ENCODE measurements at regions not wholly inside any gene's neighbourhood (a gene's known extent, or its start where the extent isn't known, plus 50 kb on each side); places are given as distances from the start of the nearest gene placed in this dataset.

DNA sequence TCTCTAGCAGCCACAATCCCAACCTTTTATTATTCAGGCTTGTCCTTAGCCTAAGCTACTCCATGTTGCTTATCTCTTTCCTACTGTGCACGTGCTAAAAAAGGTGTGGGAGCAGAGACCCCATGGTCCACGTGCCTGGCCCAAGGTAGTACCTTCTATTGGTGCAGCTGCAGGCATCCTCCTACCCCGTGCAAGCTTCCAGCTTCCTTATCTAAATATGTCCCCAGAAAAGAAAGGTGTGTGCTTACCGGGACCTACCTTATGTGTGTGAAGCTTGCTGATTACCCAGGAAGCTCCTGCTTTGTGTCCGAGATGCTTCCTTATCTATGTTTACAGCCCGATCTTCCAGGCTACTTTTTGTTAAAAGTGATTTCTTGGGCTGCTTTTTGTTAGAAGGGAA lies 2382.4 kb downstream of the PCDH9 start:
- TF ChIP-seq, protein P1, sequence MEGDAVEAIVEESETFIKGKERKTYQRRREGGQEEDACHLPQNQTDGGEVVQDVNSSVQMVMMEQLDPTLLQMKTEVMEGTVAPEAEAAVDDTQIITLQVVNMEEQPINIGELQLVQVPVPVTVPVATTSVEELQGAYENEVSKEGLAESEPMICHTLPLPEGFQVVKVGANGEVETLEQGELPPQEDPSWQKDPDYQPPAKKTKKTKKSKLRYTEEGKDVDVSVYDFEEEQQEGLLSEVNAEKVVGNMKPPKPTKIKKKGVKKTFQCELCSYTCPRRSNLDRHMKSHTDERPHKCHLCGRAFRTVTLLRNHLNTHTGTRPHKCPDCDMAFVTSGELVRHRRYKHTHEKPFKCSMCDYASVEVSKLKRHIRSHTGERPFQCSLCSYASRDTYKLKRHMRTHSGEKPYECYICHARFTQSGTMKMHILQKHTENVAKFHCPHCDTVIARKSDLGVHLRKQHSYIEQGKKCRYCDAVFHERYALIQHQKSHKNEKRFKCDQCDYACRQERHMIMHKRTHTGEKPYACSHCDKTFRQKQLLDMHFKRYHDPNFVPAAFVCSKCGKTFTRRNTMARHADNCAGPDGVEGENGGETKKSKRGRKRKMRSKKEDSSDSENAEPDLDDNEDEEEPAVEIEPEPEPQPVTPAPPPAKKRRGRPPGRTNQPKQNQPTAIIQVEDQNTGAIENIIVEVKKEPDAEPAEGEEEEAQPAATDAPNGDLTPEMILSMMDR (conservative IDR thresholded peaks at IDR 0.05; ENCODE audit: low read length): no peak
- TF ChIP-seq EZH2phosphoT487 (IDR thresholded peaks at IDR 0.05; ENCODE audit: borderline replicate concordance): no peak

Data from Loucy (cell line).